ENCODE measurements at regions not wholly inside any gene's neighbourhood (a gene's known extent, or its start where the extent isn't known, plus 50 kb on each side); places are given as distances from the start of the nearest gene placed in this dataset.

DNA sequence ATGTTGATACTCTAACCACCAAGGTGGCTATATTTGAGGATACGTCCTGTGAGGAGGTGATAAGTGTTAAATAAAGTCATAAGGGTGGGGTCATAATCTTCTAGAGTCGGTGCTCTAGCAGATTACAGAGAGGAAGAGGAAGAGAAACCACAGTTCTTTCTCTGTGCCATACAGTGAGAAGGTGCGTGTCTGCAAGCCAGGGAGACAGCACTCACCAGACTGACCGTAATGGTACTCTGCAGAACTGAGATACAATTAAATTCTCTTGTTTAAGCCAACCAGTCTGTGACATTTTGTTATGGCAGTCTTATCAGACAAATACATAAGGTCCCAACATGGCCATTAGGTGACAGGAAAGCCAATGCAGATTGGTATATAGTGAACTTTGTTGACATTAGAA is 480.9 kb upstream of the IGFBP7 start:
- ATAC-seq (ENCODE audit: poor library complexity) (no peak), DNase-seq (no peak)
- H3K4me1 ChIP-seq (ENCODE audit: insufficient read depth, low read length), result no peaks in the 10 kb centered on the region
- Mint-ChIP-seq H3K27me3 (no peaks in the 10 kb centered on the region), H3K4me1 (ENCODE audit: low read depth) (no peaks in the 10 kb centered on the region), H3K9me3 (peaks cover 7% of the 10 kb centered on the region), H3K4me3 (no peak overlapping the region), H3K36me3 (ENCODE audit: low read depth) (no peaks in the 10 kb centered on the region), H3K27ac (no peak overlapping the region)
- no peak overlapping the region for H3K4me3 ChIP-seq (ENCODE audit: low read length)
- TF ChIP-seq, protein P1, sequence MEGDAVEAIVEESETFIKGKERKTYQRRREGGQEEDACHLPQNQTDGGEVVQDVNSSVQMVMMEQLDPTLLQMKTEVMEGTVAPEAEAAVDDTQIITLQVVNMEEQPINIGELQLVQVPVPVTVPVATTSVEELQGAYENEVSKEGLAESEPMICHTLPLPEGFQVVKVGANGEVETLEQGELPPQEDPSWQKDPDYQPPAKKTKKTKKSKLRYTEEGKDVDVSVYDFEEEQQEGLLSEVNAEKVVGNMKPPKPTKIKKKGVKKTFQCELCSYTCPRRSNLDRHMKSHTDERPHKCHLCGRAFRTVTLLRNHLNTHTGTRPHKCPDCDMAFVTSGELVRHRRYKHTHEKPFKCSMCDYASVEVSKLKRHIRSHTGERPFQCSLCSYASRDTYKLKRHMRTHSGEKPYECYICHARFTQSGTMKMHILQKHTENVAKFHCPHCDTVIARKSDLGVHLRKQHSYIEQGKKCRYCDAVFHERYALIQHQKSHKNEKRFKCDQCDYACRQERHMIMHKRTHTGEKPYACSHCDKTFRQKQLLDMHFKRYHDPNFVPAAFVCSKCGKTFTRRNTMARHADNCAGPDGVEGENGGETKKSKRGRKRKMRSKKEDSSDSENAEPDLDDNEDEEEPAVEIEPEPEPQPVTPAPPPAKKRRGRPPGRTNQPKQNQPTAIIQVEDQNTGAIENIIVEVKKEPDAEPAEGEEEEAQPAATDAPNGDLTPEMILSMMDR (IDR thresholded peaks at IDR 0.05), result no peak
- POLR2A ChIA-PET, result no interaction called here
- intact Hi-C loops (cut with DNase I, micrococcal nuclease), result no loop called here
- H3K36me3 ChIP-seq (ENCODE audit: insufficient read depth, low read length), result no peaks in the 10 kb centered on the region
- H3K27ac ChIP-seq (ENCODE audit: low read depth in 1 of 2, low read length in 2 of 2), result no peak overlapping the region
- no peaks in the 10 kb centered on the region for H3K27me3 ChIP-seq (ENCODE audit: control insufficient read depth in 1 of 2, insufficient read depth in 2 of 2, low read length in 2 of 2)
- no peaks in the 10 kb centered on the region for H3K9me3 ChIP-seq (ENCODE audit: control insufficient read depth in 1 of 2, insufficient read depth in 1 of 2, low read length in 2 of 2)
- CTCF ChIA-PET, result no interaction called here

DNA sequence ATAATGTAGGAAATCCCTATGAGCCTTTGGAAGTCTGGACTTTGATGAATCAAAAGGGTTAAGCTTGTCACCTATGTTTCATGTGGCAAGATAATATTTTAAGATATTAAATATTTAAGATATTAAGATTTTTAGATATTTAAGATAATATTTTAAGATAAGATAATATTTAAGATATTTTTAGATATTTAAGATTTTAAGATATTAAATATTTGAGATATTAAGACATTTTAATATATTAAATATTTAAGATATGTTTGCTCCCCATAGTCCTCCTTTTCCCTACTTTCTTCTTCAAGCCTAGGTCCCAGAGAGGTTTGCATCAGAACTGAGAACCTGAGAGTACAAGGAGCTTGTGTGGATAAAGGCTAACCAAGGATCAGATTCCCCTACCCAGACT is 478.4 kb upstream of the IGFBP7 start:
- CTCF ChIA-PET, result no interaction called here
- Histone ChIP-seq H3K4me3 (ENCODE audit: low read length) (no peak overlapping the region), H3K27ac (ENCODE audit: low read depth in 1 of 2, low read length in 2 of 2) (no peak overlapping the region), H3K4me1 (ENCODE audit: insufficient read depth, low read length) (no peaks in the 10 kb centered on the region), H3K27me3 (ENCODE audit: control insufficient read depth in 1 of 2, insufficient read depth in 2 of 2, low read length in 2 of 2) (no peaks in the 10 kb centered on the region), H3K9me3 (ENCODE audit: control insufficient read depth in 1 of 2, insufficient read depth in 1 of 2, low read length in 2 of 2) (peaks cover 0 to 3% of the 10 kb centered on the region in 2 experiments), H3K36me3 (ENCODE audit: insufficient read depth, low read length) (no peaks in the 10 kb centered on the region)
- DNase-seq, result no peak
- POLR2A ChIA-PET, result no interaction called here
- Mint-ChIP-seq H3K36me3 (ENCODE audit: low read depth) (no peaks in the 10 kb centered on the region), H3K27me3 (no peaks in the 10 kb centered on the region), H3K4me1 (ENCODE audit: low read depth) (no peaks in the 10 kb centered on the region), H3K4me3 (no peak overlapping the region), H3K27ac (no peak overlapping the region), H3K9me3 (peaks cover 7% of the 10 kb centered on the region)
- no peak for ATAC-seq (ENCODE audit: poor library complexity)
- TF ChIP-seq, protein P1 (IDR thresholded peaks at IDR 0.05), result no peak
- intact Hi-C loops (cut with DNase I, micrococcal nuclease), result no loop called here

DNA sequence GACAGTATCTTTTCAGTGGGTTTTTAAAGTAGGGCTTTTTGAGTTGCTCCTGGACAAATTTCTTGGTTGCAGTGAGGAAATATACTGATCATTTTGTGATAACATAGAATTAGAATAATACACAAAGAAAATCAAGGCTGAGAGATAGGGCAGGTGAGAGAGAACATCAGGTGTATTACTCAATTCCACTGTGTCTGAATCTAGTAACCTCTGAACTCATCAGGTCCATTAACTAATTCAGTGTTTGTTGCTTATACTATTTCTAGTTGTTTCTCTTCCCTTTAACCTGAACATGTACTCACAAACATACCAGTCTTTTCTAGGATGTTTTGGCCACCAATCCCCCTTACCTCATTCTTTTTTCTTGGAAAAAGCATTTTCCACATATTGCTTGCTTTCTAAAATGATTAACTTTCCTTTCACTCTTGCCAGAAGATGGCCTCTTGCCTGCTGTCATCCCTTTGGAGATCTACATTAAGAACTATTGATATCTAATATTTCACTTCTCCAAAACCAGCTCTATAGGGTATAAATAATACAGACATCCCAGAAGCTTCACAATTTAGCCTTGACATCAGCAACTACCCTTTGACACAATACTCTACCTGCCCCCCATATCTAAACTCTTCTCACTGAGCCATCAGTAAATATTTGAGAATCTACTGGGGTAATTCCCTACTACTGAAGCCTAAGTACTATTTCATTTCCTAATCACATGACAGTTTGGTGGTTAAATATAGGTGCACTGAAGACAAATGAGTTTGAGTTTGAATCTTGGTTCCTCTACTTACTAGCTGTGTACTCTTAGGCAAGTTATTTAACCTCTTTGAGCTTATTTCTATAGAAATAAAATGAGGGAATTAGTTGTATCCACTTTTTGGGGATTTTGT is 470.8 kb upstream of the IGFBP7 start:
- H3K27me3 Mint-ChIP-seq, result no peaks in the 10 kb centered on the region
- intact Hi-C loops (cut with DNase I, micrococcal nuclease), result no loop called here
- no peaks in the 10 kb centered on the region for H3K36me3 Mint-ChIP-seq (ENCODE audit: low read depth)
- Histone ChIP-seq H3K27me3 (ENCODE audit: control insufficient read depth in 1 of 2, insufficient read depth in 2 of 2, low read length in 2 of 2) (no peaks in the 10 kb centered on the region), H3K9me3 (ENCODE audit: control insufficient read depth in 1 of 2, insufficient read depth in 1 of 2, low read length in 2 of 2) (peaks cover 0 to 9% of the 10 kb centered on the region in 2 experiments), H3K4me1 (ENCODE audit: insufficient read depth, low read length) (no peaks in the 10 kb centered on the region), H3K36me3 (ENCODE audit: insufficient read depth, low read length) (no peaks in the 10 kb centered on the region), H3K27ac (ENCODE audit: low read depth in 1 of 2, low read length in 2 of 2) (no peak overlapping the region), H3K4me3 (ENCODE audit: low read length) (no peak overlapping the region)
- CTCF ChIA-PET, result no interaction called here
- POLR2A ChIA-PET, result no interaction called here
- peaks cover 4% of the 10 kb centered on the region for H3K9me3 Mint-ChIP-seq
- H3K27ac Mint-ChIP-seq, result no peak overlapping the region
- DNase-seq (no peak), ATAC-seq (ENCODE audit: poor library complexity) (no peak)
- no peak overlapping the region for H3K4me3 Mint-ChIP-seq
- no peaks in the 10 kb centered on the region for H3K4me1 Mint-ChIP-seq (ENCODE audit: low read depth)
- TF ChIP-seq, protein P1 (IDR thresholded peaks at IDR 0.05), result no peak

Data from CD4-positive, alpha-beta T cell (primary cell).